GM18507 (cell line): ENCODE measurements at regions not wholly inside any gene's neighbourhood (a gene's known extent, or its start where the extent isn't known, plus 50 kb on each side); places are given as distances from the start of the nearest gene placed in this dataset.
A peak's percentile ranks its signal among the peaks of the same experiment; 100 is the strongest.

ENCODE experiments used
- DNase-seq: peaks from one replicate; pipeline ENCODE4 v3.0.0; 2011; ENCODE audit warnings: low read depth; ENCODE audit not compliant: insufficient read length; ENCODE audit errors: extremely low spot score
- FAIRE-seq: peaks from 2 replicates; lab custom pipeline; 2011; peaks lifted over from hg19 to GRCh38; lab: Jason Lieb, UNC

DNA sequence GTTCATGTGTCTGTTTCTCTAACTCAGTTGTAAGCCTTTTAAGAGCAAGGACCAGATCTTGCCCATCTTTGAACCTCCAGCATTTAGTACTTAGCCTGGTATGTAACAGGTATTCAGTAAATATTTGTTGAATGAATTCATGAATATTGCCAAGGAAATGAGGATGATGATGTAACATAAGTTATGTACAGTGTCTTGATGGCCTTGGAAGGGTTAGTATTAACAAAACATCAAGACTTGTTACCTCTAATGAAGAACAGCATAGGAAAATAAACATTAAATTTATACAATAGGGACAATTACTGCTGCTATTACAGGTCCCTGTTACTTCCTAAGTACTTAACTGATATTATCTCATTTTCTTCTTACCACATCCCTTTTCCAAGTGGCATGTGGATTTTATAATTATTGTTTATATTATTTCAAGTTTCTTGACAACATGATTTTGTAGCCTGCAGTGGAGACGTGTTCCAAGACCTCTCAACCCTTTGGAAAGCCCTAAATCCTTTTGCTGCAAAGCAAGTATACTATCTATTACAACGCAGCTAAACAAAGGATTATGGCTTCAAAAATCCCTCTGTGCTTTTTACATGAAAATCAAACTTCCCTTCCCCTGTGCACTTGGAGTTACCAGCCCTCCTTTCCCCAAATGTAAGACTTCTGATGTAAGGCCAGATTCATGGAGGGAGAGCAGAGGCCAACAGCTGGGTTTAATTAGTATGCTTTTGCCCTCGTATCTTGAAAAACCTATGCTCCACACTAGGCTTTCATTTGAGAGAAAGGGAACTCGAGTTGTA is 77.4 kb upstream of the SMIM36 start:
- no peak for DNase-seq
- FAIRE-seq, result no peak

GRCh38 chr17:55587608-55588139 is 76.4 kb upstream of the SMIM36 start:
- DNase-seq, result no peak

GRCh38 chr17:55585629-55586028 is 74.4 kb upstream of the SMIM36 start:
- no peak for DNase-seq

More at GRCh38 chr17:55587608-55588139, 76.4 kb upstream of the SMIM36 start:
- FAIRE-seq, result no peak

DNA sequence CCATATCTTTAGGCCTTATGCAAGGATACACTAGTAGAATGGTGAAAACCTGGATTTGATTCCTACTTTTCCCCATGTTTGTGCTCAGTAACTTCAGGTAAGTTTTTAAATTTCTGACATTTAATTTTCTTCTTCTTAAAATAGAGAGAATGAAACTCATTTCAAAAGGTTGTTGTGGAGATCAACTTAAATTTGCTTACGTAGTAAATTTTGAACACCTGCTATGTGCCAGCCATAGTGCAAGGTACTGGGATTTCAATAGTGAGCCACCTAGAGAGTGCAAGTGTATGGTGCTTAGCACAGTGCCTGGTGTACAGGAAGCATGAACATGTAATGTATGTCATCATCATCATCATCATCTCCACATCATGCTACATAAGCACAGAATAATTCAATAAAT is 73.6 kb upstream of the SMIM36 start:
- no peak for FAIRE-seq
- DNase-seq, result no peak

More at GRCh38 chr17:55585629-55586028, 74.4 kb upstream of the SMIM36 start:
- no peak for FAIRE-seq

DNA sequence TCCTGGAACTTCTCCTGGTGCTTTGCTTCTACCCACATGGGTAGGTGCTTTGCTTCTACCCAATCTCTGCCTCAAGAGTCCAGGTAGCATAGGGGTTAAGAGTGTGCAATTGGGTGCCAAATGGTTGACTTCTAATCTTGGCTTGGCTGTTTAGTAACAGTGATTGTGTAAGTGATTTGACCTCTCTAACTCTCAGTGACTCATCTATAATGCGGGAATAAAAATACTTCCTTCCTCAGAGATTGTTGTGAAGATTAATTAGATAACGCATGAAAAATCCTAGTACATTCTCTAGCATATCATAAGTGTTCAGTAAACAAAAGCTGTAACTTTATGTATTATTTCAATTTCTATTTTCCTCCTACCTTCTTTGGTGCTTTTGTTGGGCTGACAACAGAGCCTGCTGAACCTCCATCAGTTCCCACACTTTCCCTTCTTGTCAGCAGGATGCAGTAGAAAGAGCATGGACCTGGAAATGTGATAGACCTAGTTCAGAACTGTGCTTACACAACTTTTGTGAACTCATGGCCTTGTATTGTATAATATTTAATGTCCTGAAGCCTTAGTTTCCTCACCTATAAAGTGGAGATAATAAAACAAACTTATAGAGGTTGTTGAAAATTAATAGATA is 72.9 kb upstream of the SMIM36 start:
- DNase-seq (no peak), FAIRE-seq (no peak)

- FAIRE-seq (no peak), DNase-seq (no peak)
Observed at GRCh38 chr17:55582897-55583296, 71.6 kb upstream of the SMIM36 start.

- peak; percentile 73 for FAIRE-seq
- DNase-seq, result no peak
Observed at GRCh38 chr17:55580596-55581133, 69.4 kb upstream of the SMIM36 start.

GRCh38 chr17:55577687-55578086 is 66.4 kb upstream of the SMIM36 start:
- DNase-seq (no peak), FAIRE-seq (no peak)

- DNase-seq, result no peak
- peak; percentile 80 for FAIRE-seq
Observed at GRCh38 chr17:55576996-55577586, 65.8 kb upstream of the SMIM36 start.

DNA sequence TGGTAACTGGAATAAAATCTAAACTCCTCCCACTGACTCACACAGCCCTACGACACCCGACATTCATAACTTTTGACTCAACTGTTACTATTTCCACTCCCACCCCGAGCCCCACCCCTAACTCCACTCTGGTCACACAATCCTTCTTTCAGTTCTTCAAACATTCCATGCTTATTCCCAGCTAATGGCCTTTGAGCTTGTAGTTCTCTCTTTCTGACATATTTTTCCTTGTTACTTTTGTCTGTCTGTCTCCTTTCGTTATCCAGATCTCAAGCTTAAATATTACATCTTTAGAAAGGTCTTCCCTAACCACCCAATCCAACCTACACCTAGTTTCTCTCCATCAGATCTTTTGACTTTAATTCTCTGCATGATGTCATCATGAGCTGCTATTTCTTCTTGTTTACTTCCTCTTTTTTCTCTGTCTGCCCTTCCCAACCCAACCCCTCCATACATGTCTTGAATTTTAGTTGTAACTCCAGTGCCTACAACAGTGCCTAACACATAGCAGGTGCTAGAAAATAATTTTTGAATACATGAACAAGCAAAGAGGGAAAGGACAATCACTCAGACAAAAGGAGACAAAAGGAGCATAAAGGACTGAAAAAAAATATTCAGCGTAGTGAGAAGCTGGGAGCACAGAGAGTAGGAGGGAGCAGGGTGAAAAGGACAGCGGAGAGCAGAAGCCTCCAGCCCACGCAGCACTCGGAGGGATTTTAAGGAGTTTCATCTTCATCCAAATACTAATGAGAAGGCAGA is 65.2 kb upstream of the SMIM36 start:
- FAIRE-seq, result no peak

GRCh38 chr17:55575058-55575636 is 63.9 kb upstream of the SMIM36 start:
- FAIRE-seq (no peak), DNase-seq (no peak)

More for the DNA sequence above, 65.2 kb upstream of the SMIM36 start:
- no peak for DNase-seq

DNA sequence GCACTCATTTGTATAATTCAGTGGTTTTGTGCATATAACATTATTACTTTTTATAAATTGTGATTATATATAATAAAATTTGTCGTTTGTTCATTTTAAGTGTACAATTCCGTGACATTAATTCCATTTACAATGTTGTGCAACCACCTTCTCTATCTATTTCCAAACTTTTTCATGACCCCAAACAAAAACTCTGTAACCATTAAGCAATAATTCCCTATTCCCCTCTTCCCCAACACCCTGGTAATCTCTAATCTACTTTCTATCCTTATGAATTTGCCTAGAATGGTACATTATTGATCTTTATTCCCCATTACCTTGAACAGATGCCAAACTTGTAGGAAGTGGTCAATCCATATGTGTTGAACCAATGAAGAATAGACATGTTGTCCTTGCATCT is 61.3 kb upstream of the SMIM36 start:
- no peak for DNase-seq
- no peak for FAIRE-seq

GRCh38 chr17:55572139-55572538 is 60.9 kb upstream of the SMIM36 start:
- FAIRE-seq, result no peak
- no peak for DNase-seq

GRCh38 chr17:55571095-55571494 is 59.8 kb upstream of the SMIM36 start:
- DNase-seq (no peak), FAIRE-seq (no peak)

DNA sequence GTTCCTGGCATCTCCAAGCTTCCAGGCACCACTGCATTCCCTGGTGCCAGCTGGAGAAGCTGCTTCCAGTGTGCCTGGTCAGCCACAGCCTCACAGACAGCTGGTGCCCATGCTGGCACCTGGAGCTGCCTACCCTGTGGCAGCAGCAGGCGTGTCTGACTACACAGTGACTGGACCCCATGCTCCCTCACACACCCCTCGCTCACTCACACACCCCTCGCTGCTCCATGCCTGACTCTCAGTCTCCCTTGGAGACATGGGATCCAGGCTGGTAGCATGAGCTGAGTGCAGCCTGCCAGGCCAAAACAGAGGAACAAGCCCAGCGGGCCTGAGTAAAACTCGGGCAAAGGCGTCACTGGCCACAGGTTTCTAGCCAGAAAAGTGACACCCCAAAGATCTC is 59.1 kb upstream of the SMIM36 start:
- no peak for DNase-seq
- FAIRE-seq, result no peak

- DNase-seq (no peak), FAIRE-seq (no peak)
Observed at GRCh38 chr17:55567240-55568214, 56.3 kb upstream of the SMIM36 start.

DNA sequence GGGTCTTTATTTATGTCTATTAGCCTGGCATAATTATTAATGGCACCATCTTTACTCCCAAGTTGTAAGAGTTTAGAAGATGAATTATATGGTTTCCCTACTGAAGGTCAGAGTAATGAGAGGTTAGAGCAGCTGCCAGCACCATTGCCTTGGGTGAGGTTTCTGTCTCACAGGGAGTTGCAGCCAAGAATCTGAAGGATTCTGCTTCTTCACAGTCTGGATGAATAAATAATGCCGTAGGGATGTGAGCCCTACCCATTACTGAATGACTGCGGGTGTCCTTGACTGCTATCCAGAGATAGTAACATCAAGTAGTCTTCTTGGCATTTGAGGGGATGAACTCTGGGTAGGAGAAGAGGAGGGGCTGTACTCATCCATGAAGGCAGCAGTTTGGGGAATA is 52.8 kb upstream of the SMIM36 start:
- DNase-seq, result no peak
- no peak for FAIRE-seq

DNA sequence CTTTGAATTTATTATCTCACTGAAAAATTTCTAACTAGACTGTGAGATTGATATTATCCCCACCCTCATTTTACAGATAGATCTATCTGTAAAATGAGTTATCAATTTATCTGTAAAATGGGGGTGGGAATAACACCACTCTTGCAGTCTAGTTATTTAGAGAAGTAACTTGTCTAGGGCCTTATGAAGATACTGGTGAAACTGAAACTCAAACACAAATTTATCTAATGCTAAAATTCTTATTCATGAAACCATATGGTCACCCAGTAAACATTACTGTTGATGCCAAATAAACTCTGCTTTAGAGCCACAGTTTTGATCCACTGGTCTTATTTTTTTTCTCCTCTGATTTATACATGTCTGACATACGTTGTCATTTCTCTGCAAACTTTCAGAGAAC is 52.1 kb upstream of the SMIM36 start:
- DNase-seq (no peak), FAIRE-seq (no peak)
